ENCODE measurements at regions not wholly inside any gene's neighbourhood (a gene's known extent, or its start where the extent isn't known, plus 50 kb on each side); places are given as distances from the start of the nearest gene placed in this dataset.

- no peak overlapping the region for H3K27ac ChIP-seq
- TF ChIP-seq CTCF (IDR thresholded peaks at IDR 0.05 in 4 of 5, conservative IDR thresholded peaks at IDR 0.05 in 1 of 5) (no peak), POLR2A (IDR thresholded peaks at IDR 0.05) (no peak)
- no peak for ATAC-seq
- DNase-seq, result no peak
- in situ Hi-C loops (cut with MboI; ENCODE audit: low sequenced_read_pairs in 4 of 4) (loop anchor here in 1 of 4 donors (25.0 kb wide), 1 partner anchor 612 kb away; no protein-coding TSS in a partner anchor), intact Hi-C loops (cut with DNase I; ENCODE audit: low total_unique reads) (no loop called here)
- no peaks in the 10 kb centered on the region for H3K36me3 ChIP-seq
- peaks cover 6 to 11% of the 10 kb centered on the region in 2 donors for H3K4me1 ChIP-seq
- no peak overlapping the region for H3K4me3 ChIP-seq
- no peaks in the 10 kb centered on the region for H3K27me3 ChIP-seq
- H3K9me3 ChIP-seq, result no peaks in the 10 kb centered on the region
Measured at GRCh38 chr12:46948936-46949545, 123.2 kb upstream of the SLC38A4 start.

GRCh38 chr12:46950094-46950493, 124.3 kb upstream of the SLC38A4 start:
- Histone ChIP-seq H3K4me1 (peaks cover 3 to 8% of the 10 kb centered on the region in 2 donors), H3K27ac (no peak overlapping the region), H3K36me3 (no peaks in the 10 kb centered on the region), H3K4me3 (no peak overlapping the region), H3K9me3 (no peaks in the 10 kb centered on the region), H3K27me3 (no peaks in the 10 kb centered on the region)
- intact Hi-C loops (cut with DNase I; ENCODE audit: low total_unique reads) (no loop called here), in situ Hi-C loops (cut with MboI; ENCODE audit: low sequenced_read_pairs in 4 of 4) (no loop called here)
- ATAC-seq (no peak), DNase-seq (no peak)
- TF ChIP-seq CTCF (IDR thresholded peaks at IDR 0.05 in 4 of 5, conservative IDR thresholded peaks at IDR 0.05 in 1 of 5) (no peak), POLR2A (IDR thresholded peaks at IDR 0.05) (no peak)

GRCh38 chr12:46952880-46953483, 126.4 kb upstream of the PCED1B start:
- no peak for DNase-seq
- H3K27ac ChIP-seq, result no peak overlapping the region
- TF ChIP-seq CTCF (IDR thresholded peaks at IDR 0.05 in 4 of 5, conservative IDR thresholded peaks at IDR 0.05 in 1 of 5) (no peak), POLR2A (IDR thresholded peaks at IDR 0.05) (no peak)
- no peaks in the 10 kb centered on the region for H3K9me3 ChIP-seq
- no peak overlapping the region for H3K4me3 ChIP-seq
- ATAC-seq, result no peak
- H3K27me3 ChIP-seq, result no peaks in the 10 kb centered on the region
- intact Hi-C loops (cut with DNase I; ENCODE audit: low total_unique reads) (no loop called here), in situ Hi-C loops (cut with MboI; ENCODE audit: low sequenced_read_pairs in 4 of 4) (no loop called here)
- no peaks in the 10 kb centered on the region for H3K36me3 ChIP-seq
- peaks cover 3 to 8% of the 10 kb centered on the region in 2 donors for H3K4me1 ChIP-seq

- in situ Hi-C loops (cut with MboI; ENCODE audit: low sequenced_read_pairs in 4 of 4), result no loop called here
- no peak for ATAC-seq
- intact Hi-C loops (cut with DNase I; ENCODE audit: low total_unique reads), result loop anchor here (5.0 kb wide), 1 partner anchor 689 kb away; the partner anchor contains the start of gene SLC38A1
Measured at GRCh38 chr12:46956451-46957035, 122.9 kb upstream of the PCED1B start.

More at GRCh38 chr12:46956451-46957035, 122.9 kb upstream of the PCED1B start:
- Histone ChIP-seq H3K4me3 (no peak overlapping the region), H3K27ac (no peak overlapping the region), H3K36me3 (no peaks in the 10 kb centered on the region), H3K4me1 (peaks cover 23 to 32% of the 10 kb centered on the region in 2 donors), H3K27me3 (no peaks in the 10 kb centered on the region), H3K9me3 (no peaks in the 10 kb centered on the region)
- no peak for TF ChIP-seq CTCF (IDR thresholded peaks at IDR 0.05 in 4 of 5, conservative IDR thresholded peaks at IDR 0.05 in 1 of 5)
- TF ChIP-seq POLR2A (IDR thresholded peaks at IDR 0.05), result no peak
- no peak for DNase-seq
